NK-92 treated with Interleukin-12 subunit alpha and Interleukin-12 subunit beta, amount 100 ng/mL, for 24 hours (cell line): ENCODE measurements at regions not wholly inside any gene's neighbourhood (a gene's known extent, or its start where the extent isn't known, plus 50 kb on each side); places are given as distances from the start of the nearest gene placed in this dataset.
"Not testable (repeated sequence)": the region's sequence is repeated elsewhere in the genome, so short reads cannot be mapped to it uniquely, and the experiment has no call there.

Experiments used
- DNase-seq: peaks from one replicate; lab custom pipeline; 2025; lab: John Stamatoyannopoulos, UW

DNA sequence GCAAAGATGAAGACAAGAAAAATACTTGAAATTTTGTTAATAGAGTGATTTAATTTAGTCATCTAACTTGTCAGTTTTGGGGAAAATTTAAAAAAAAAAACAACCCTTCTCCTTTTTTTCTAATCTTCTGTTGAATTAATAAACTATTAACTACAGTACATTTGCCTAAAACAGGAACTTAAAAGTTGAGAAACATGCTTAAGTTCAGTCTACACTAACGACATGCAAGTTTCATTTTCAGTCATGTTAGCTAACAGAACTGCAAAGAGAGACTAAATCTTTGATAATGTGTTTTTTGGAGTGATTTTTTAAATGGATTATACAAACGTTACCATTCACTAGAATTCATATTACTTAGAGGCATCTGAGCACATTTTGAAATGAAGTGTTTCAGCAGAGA is 71.9 kb upstream of the MBNL1 start:
- DNase-seq = no peak

GRCh38 chr3:152197451-152197850 is 71.3 kb upstream of the MBNL1 start:
- no peak for DNase-seq

GRCh38 chr3:152197937-152198336 is 70.8 kb upstream of the MBNL1 start:
- DNase-seq = no peak

- DNase-seq = no peak
Measured at GRCh38 chr3:152198665-152199064, 70.1 kb upstream of the MBNL1 start.

DNA sequence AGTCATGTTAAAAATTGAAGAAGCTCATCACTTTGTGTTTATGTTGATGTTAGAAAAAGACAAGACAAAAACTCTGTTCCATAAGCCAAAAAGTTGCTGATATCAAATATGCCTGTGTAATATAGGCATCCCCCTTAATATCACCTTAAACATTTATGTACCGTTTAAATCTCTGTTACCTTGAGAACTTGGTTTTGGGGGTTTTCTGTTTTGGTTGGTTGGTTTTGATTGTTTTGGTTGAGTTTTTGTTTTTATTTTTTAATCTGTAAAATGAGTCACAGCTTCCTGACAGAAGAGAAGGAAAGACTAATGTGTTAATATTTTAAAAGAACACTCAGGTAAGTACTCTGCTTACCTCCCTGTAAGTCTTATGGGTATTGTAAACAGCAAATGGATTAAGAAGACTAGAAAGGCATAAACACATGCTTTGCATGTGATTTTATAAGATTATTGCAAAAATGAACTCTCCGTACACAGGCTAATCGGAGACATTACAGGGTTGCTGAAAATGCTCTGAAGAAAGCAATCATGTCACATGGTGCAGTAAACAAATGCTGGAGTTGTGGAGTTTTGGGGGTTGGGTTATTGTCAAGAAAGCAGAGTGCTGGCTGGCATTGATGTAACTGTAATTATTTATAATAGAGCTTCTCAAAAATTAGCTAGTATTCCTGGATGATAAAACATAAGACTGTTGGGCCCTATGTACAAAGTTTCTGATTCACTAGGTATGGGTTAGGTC is 69.5 kb upstream of the MBNL1 start:
- no peak for DNase-seq

DNA sequence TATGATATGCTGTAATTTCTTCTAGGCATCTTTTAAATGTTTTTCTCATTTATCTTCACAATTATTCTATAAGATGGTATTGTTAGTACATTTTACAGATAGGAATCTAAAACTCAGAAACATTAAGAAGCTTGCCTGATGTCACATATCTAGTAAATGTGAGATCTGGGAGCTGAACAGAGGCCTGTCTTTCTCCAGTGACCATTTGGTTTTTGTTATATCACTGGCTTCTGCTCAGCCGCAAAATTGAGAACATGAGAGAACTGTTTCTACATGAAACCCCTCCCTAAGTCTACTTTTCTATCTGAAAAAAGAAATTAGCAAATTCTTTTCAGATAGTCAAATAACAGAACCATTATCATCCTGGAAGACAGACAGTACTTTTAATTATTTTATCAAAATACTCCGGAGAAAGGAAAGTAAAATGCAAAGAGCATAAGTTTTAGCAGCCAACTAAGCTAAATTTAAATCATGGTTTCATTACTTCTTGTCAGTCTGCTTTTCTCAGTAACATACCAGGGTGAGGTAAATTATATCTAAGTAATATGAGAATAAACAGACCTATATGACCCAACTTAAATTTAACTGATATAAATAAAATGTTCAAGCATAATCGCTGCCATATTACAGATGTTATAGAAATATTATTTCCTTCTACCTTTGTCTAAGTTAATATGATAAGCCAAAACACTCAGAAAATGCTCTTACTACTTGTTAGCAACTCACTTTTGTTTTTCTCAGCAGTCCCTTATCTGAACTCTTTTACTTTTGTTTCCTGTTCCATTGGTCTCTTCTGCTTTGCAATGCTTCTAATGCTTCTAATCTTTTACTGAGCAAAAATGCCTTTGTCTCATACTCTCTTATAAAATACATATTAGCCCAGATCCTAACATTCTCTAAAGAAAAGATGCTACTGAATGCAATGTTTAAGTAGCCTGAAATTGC is 68.0 kb upstream of the MBNL1 start:
- no peak for DNase-seq

DNA sequence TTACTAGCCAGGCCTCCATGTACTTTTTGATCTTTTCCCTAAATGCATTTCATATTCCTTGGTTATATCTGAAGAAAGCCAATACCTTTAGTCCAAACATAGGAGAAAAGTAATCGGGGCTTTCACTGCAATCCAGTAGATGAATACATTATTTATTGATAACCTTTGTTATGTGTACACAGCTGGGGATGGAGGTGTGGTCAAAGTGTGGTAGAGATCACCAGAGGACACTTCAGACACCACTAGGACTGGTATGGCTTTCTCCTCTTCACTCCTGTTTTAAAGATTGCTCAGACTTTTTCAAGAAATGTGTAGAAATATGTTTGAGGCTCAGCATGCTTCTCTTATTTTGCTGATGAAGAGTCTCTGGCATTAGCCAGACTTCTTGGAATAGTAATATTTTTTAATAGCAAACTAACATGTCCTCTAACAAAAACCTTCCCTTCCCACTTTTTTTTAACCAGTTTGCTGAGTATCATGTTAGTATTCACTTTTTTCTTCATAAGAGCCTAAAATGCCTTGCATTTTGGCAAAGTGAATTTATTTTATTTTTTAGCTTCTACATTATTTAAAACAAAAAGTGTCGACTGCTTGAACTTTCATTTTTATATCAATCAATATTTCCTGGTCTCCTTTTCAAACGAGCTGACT is 65.6 kb upstream of the MBNL1 start:
- no peak for DNase-seq

DNA sequence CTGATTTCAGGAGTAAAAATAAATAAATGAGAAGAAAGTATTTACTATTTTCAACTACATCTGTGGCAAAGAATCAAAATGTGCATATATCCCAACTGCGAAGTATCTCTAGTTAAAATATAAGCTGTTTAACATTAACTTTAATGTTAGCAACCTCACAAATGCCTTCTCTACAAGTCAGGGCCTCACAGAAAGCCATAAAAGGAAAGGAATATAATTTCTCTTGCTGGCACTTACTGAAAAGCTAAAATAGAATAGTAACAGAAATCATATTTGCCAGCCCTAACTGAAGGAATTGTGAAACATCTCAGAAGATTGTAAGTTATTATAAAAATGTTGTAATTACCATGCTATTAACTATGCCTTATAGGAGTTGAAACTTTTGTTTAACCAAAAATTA is 65.1 kb upstream of the MBNL1 start:
- DNase-seq = no peak

DNA sequence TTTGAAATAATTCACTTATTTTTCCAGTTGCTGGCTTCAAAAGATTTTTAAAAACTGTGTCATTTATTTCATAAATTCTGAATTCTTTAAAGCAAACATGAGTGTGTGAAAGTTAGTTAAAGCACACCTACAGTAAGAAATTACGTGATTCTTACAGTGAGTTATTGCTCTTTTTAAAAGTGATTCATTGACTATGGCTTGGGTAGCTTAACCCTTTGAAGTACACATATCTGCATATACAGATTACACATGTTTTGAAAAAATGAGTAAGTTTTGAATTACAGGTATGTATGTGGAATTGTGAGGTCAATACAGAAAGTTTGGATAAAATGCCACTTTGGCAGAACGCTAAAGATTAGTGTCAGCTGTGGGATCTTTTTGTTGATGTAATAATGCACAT is 64.5 kb upstream of the MBNL1 start:
- DNase-seq = no peak

- DNase-seq = no peak
Measured at GRCh38 chr3:152205097-152205593, 63.6 kb upstream of the MBNL1 start.

DNA sequence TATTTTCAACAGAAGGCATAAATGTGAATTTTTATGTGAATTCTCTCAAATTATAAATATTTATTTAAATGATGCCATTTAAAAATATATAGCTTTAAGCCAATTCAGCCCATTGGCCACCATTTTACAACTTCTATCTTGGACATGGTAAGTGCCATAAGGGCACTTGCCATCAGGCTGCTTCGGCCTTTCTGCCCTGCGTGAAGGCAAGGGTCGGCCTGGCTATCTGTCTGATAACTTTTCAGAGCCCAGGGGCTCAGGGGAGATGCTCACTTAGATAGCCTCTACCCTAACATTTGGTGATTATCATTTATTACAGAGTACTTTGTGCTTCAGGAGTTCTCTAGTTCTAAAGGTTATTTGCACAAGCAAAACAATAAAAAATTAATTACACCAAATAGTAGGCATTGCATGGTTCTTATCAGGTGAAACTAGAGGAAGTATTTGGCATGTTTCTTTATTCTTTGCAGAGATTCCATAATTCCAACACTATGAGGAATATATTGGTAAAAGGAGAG is 62.4 kb upstream of the MBNL1 start:
- no peak for DNase-seq

- DNase-seq = no peak
Measured at GRCh38 chr3:152208439-152208838, 60.3 kb upstream of the MBNL1 start.

DNA sequence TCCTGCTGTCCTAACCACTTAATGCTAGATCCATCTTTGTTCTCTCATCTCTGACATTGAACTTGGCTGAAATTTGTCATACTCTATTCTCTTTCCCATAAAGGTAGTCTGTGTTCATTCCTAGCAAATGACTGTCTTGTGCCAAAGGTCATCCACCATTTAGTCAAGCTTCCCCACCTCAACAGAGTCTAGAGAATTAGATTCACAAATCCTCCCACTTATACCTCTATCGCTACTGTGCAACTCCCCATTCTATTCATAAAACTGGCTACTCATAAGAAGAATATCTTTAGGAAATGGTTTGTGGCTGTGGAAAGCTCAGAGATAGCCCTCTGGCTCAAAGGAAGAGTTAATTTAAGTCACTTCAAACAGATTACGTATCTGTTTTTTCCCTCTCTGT is 59.7 kb upstream of the MBNL1 start:
- DNase-seq = no peak

- no peak for DNase-seq
Measured at GRCh38 chr3:152209776-152210175, 59.0 kb upstream of the MBNL1 start.

DNA sequence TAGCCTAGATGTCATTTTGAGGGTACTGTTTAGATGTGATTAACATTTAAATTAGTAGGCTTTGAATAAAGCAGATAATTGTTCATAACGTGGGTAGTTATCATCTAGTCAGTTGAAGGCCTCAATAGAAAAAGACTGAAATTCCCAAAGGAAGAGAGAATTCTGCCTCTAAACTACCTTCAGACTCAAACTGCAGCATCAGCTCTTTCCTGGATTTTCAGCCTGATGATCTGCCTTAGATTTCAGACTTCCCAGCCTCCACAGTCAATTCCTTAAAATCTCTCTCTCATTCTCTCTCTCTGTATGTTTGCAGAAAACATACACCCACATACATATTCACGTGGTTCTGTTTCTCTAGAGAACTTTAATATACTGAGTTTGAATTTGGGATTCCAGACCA is 58.0 kb upstream of the MBNL1 start:
- no peak for DNase-seq

GRCh38 chr3:152211655-152212054 is 57.1 kb upstream of the MBNL1 start:
- DNase-seq = no peak

- DNase-seq = no peak
Measured at GRCh38 chr3:152213203-152213602, 55.5 kb upstream of the MBNL1 start.

DNA sequence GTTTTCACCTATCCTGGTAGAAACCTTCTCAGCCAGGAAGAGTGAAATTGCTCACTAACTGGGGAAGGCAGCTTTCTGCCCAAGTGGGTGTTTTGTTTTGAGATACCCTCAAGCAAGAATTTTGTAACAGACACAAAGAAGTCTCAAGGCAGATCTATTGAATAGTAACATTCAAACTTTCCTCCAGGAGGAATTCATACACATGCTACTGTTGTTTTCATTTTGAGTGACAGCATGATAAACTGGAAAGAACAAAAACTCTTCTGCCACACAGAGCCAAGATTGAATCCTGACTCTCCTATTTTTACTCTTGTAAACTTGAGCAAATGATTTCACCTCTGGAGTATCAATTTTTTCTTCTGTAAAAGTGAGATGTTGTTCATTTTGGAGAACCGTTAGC is 54.8 kb upstream of the MBNL1 start:
- no peak for DNase-seq

DNA sequence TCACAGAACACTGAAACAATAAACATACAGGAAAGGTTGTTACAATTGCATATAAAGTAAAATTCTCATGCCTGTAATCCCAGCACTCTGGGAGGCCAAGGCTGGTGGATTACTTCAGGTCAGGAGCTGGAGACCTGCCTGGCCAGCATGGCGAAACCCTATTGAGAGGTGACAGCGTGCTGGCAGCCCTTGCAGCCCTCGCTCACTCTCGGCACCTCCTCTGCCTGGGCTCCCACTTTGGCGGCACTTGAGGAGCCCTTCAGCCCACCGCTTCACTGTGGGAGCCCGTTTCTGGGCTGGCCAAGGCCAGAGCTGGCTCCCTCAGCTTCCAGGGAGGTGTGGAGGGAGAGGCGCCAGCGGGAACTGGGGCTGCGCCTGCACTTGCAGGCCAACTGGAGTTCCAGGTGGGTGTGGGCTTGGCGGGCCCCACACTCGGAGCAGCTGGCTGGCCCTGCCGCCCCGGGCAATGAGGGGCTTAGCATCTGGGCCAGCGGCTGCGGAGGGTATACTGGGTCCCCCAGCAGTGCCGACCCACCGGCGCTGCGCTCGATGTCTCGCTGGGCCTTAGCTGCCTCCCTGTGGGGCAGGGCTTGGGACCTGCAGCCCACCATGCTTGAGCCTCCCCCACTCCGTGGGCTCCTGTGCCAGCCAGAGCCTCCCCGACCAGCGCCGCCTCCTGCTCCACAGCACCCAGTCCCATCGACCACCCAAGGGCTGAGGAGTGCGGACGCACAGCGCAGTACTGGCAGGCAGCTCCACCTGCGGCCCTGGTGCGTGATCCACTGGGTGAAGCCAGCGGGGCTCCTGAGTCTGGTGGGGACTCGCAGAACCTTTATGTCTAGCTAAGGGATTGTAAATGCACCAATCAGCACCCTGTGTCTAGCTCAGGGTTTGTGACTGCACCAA is 51.5 kb upstream of the MBNL1 start:
- not testable (repeated sequence) for DNase-seq

DNA sequence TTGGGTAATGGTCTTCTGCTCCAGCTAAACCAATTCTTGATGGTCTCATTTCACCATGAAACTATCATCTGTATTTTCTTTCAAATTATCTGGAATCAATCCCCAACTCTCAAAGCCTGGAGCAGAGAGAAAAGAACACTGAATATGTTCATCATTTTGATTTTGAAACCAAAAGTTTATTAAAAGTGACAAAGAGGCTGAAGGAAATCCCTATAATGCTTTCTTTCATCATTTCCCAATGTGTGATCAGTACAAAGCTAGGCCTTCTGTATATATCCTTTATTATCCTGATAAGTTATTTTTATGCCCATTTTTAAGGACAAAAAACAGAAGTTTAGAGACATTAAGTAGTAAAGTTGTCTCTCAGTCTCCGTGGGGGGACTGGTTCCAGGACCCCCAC is 50.1 kb upstream of the MBNL1 start:
- DNase-seq = no peak
